ENCODE measurements at regions not wholly inside any gene's neighbourhood (a gene's known extent, or its start where the extent isn't known, plus 50 kb on each side); places are given as distances from the start of the nearest gene placed in this dataset.
"Not testable (repeated sequence)": the region's sequence is repeated elsewhere in the genome, so short reads cannot be mapped to it uniquely, and the experiment has no call there.

DNA sequence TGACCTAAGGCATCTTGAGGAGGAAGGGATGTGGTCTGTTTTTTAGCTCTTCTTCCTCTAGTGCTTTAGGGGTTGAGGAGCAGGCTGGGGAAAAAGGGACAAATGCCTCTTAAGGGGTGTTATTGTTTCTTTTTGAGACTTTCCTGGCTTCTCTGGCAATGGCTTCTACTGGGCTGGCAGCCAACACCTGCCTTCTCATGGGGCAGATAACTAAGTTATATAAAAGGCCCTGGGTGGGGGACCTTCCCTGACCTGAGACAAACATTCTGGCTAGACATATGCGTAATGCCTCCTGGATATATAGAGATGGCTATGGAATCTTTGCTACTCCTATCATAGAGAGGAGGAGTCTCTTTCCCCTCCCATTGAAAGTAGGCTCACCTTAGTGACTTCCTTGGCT is 179.2 kb upstream of the PROK2 start:
- in situ Hi-C loops (cut with MboI; ENCODE audit: low sequenced_read_pairs), result no loop called here

DNA sequence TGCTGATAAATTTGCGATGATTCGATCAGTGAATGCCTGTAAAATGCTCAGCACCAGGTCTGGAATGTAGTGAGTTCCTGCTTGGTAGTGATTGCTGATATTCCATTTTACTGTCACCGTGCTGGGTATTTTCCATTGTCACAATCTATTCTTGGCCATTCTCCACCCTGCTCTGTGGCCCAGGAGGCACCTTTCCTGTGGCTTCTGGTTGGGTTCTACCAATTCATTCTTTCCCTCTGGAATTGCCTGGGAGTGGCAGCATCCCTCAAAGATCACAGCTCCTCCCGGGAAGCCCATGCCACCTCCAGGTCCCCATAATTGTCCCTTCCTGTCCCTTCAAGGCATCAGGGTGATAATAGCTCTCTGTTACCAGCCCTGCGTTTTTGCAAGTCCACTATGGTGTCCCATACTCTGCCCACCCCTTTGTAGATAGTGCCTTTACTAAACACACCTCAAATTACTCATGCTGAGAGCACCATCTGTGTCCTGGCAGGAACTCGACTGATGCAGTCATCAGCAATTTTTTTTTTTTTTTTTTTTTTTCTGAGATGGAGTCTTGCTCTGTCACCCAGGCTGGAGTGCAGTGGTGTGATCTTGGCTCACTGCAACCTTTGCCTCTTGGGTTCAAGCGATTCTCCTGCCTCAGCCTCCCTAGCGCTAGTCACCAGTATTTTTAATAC is 177.8 kb upstream of the PROK2 start:
- in situ Hi-C loops (cut with MboI; ENCODE audit: low sequenced_read_pairs), result no loop called here

DNA sequence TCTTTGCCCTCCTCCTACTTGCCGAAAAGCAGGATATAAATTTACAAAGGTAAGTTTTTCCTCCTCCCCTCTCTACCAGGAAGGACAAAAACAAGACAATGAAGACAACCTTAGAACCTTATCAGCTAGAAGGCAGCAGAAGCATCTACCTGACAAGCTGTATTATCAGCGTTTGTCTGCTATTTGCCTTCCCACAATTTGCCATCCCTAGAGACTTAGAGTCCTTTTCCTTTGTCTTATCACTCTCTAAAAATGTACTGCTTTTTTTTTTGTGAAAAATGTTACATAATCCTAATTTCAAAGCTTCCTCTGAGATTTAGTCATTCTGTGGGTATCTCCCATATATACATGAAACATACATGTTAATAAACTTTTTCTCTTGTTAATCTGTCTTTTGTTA is 176.9 kb upstream of the PROK2 start:
- in situ Hi-C loops (cut with MboI; ENCODE audit: low sequenced_read_pairs), result no loop called here

DNA sequence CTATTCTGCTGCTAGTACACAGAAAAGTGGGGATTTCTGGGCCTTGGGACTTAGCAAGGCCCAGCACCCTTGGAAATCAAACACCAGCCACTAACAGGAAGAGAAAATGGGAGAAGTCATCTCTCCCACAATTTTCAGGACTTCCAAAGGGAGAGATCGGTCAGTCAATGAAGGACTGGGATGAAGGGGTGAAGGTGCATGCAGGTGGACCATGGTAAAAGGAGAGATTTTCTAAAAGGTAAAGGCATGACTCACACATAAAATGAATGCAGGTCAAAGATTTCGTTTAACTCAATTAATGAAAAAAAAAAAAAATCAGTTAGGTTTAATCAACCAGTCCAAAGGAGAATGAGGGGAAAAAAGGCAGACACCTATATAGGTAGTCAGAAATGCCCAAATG is 176.4 kb upstream of the PROK2 start:
- in situ Hi-C loops (cut with MboI; ENCODE audit: low sequenced_read_pairs), result no loop called here

DNA sequence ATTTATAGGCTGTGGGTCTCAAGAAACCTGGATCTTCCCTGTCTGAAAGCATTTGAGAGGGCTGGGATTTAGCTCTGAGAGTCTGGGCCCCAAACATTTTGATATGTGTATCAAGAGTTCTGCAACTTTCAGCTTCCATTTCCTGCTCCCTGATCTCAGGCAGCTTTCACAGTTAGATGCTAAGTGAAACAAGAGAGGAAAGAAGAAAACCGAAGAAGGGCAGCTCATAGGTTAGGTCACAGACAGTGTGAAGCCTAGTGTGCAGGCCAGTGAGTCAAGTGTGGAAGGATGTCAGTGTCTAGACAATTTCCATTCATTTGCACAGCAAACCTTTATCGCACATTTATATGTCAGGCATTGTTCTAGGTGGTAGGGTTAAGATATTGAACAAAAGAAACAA is 173.6 kb upstream of the PROK2 start:
- in situ Hi-C loops (cut with MboI; ENCODE audit: low sequenced_read_pairs), result no loop called here

DNA sequence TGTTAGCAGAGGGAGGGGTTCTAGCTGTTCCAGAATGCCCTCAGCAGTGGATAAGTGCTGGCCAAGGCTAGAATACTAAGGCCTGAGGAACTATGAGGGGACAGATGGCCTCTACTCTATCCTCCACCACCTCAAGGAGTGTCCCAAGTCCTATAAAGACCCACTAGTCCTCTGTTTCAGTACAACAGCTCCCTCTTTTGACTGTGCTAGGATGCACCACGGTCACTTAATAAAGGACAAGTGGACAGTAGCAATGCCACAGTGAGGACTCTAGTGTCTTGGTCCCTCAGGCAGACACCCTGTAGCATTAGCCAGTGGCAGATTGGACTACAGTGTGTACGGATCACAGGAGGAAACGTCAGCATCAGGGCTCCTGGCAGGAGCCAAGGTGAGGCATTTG is 171.8 kb upstream of the PROK2 start:
- in situ Hi-C loops (cut with MboI; ENCODE audit: low sequenced_read_pairs), result no loop called here

DNA sequence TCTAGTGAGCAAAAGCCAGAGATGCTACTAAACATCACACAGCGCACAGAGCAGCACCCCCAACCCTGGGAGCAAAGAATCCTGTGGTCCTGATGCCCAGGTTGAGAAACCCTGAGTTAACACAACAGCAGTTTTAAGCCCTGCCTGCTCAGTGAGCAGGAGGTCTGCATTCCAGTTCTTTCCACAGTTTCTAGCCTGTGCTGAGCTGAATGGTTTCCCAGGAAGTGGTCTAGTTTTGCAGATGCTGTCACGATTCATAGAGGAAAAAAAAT is 171.1 kb upstream of the PROK2 start:
- in situ Hi-C loops (cut with MboI; ENCODE audit: low sequenced_read_pairs), result no loop called here

DNA sequence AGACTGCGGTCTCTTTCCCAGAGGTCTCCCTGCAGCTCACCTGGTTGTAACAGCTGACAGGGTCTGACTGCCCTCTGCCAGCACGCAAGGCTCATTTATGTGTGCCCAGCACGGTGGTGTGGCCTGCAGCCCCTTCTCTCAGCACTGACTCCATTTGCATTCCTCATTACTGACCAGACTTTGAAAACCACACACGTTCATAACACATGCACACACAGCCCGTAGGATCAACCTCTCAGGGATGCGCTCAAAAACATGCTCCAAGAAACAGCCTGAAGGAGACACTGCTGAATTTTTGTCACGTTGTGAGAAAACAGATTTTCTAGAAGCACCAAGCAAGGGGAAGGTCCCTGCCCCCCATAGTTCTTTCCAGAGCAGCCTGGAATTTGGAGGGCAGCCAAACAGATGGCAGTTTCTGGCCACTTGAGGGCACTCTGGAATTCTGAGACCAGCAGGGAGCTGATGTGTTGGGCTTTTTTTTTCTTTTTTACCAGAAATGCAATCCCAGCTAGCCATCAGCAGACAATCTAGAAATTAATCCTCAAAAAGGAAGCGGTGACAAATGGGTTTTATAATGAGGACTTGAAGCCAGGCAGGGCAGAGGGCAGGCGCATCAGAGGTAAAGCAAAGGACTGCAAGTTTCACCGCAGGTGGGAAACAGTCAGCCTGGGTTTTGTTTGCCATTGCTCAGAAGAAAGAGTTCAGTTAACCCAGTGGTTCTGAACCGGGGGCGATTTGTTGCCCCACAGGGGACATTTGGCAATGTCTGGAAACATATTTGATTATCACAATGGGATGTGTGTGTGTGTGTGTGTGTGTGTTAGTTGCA is 170.5 kb upstream of the PROK2 start:
- in situ Hi-C loops (cut with MboI; ENCODE audit: low sequenced_read_pairs), result no loop called here

DNA sequence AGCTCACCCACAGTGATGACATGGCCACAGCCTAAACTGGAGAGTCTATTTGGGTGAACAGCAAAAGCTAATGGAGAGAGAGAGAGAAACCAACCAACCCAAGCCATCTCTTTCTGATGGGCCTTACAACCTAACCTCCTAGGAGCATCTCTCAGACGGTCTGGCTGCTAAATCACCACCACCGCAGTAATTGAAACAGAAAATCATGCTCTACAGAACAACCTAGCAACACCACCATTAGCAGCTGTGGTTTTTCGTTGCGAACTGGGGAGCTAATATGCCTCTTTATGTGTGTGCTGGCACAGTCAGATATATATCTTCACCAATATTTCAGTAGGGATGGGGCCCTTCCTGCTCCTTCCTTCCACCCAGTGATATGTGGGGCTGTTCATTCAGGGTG is 166.9 kb upstream of the PROK2 start:
- in situ Hi-C loops (cut with MboI; ENCODE audit: low sequenced_read_pairs), result no loop called here

DNA sequence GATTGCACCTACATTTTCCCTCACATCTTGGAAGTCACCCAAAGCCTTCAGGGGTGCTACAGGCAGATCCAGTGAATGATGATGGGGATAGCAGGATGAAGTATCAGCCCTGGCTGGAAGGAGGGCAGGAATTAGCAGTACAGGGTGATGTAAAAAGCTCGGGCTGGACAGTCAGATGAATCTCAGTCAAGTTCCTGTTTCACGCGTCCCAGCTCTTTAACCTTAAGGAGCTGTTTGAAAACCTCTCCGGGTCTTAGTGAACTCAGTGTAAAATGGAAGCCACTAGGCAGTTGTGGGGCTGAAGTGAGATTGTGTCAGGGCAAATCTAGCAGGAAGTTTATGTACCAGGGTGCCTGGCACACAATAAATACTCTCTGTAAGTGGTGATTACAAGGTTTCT is 166.4 kb upstream of the PROK2 start:
- in situ Hi-C loops (cut with MboI; ENCODE audit: low sequenced_read_pairs), result no loop called here

DNA sequence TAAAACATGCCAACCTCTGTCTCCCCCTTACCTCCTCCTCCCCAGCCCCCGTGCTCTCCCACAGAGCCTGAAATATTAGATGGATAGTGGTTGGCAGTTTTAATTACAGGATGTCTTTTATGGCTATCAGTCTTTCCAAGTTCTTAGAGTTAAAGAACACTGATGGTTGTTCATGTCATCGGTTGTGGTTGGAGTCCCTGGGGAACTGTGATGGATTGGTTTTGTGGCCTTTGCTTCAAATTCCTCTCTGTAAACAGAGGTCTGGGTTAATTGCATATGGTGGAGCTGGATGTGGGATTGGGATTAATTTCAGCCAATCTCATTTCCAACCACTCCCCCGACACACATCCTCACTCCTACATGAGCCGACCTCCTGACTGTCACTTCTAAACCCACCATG is 164.5 kb upstream of the PROK2 start:
- in situ Hi-C loops (cut with MboI; ENCODE audit: low sequenced_read_pairs), result no loop called here

DNA sequence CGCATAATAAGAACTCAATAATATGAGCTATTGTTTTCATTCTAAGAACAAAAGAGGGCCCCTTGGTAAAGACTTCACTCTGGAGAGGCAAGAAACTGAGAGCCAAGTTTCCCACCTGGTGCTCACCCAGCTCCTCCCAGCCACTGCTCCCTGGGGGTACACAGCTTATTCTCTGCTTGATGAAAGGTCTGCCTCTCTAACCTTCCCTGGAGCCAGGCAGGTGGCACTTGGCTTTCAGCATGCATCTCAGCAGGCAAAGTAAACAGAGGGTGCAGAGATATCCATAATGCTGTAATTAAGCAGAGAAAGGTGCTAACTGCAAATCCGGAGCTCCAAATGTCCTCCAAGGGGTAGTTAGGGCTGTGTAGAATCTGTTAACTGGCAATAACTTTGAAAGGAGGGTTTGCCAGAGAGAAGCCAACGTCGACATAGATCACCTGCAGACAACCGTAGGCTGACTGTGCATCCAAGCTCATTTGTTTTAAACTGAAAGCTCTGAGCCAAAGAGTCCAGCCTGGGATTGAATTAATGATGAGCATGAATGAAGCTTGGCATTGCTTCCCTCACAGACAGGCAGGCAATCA is 159.6 kb upstream of the PROK2 start:
- in situ Hi-C loops (cut with MboI; ENCODE audit: low sequenced_read_pairs), result no loop called here

DNA sequence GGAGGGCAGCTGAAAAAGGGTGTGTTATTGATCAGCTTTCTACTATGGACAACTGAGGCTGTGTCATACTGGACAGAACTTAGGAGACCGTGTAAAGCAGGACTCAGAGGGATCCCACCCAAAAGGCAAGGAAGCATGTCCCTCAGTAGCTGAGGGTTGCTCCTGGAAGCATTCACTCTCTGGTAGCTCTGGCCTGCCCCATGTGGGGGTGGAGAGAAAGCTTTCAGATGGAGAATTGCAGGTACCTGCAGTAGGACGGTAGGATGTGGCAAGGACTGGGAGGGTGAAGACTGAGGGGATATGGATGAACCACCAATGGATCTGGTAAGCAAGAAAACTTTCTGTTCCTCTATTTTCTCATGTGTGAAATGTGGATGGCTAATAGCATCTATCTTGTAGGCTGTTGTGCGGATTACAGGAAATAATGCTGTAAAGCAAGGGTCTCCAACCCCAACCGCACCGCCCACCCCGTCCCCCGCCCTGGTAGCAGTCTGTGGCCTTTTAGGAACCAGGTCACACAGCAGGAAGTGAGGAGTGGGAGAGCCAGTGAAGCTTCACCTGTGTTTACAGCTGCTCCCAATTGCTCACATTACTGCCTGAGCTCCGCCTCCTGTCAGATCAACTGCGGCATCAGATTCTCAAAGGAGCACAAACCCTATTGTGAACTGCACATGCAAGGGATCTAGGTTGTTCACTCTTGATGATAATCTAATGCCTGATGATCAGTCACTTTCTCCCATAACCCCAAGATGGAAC is 157.7 kb upstream of the PROK2 start:
- in situ Hi-C loops (cut with MboI; ENCODE audit: low sequenced_read_pairs), result no loop called here

DNA sequence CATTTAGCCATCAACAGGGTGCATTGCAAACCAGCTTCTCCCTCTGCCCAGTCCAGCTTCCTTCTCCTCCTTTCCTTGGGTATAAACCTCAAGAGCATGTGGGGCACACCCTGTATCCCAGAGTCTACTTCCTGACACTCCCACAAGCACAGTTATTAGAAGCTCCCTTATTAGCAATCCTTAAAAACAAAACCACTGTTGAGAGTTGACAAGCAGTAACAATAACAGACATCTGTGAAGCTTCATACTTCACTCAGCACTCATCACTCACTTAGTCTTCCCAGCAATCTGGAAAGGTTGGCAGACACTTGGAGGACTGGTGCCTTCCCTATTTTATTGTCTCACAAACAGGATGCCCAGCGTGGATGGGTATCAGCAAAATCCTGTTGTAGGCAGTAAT is 155.5 kb upstream of the PROK2 start:
- in situ Hi-C loops (cut with MboI; ENCODE audit: low sequenced_read_pairs), result no loop called here

DNA sequence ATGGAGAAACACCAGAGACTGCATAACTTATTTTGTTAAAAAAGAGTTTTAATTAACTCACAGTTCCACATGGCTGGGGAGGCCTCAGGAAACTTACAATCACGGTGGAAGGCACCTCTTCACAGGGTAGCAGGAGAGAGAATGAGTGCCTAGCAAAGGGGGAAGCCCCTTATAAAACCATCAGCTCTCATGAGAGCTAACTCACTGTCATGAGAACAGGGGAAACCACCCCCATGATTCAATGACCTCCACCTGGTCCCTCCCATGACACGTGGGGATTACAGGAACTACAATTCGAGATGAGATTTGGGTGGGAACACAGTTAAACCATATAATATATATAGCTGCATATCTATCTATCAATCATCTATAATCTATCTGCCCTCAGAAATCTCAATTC is 153.1 kb upstream of the PROK2 start:
- in situ Hi-C loops (cut with MboI; ENCODE audit: low sequenced_read_pairs), result not testable (repeated sequence)

DNA sequence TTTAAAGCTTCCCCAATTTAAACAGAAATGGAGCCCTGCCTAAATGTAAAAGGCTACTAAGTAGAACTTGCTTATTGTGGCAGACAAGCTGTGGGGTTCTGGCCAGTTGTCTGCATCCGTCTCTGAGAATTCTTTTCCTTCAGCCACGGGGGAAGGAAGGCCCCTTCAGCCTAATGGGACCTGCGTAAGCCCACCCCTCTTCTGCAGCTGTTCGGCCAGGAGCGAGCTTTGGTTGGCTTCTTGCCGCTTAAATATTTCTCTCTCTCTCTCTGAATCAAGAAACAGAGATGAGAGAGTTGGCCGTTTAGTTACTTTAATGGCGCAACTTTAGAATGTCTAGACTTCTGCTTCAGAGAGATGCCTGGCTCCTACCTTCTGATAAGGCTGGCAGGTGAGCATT is 151.7 kb upstream of the PROK2 start:
- in situ Hi-C loops (cut with MboI; ENCODE audit: low sequenced_read_pairs), result no loop called here

DNA sequence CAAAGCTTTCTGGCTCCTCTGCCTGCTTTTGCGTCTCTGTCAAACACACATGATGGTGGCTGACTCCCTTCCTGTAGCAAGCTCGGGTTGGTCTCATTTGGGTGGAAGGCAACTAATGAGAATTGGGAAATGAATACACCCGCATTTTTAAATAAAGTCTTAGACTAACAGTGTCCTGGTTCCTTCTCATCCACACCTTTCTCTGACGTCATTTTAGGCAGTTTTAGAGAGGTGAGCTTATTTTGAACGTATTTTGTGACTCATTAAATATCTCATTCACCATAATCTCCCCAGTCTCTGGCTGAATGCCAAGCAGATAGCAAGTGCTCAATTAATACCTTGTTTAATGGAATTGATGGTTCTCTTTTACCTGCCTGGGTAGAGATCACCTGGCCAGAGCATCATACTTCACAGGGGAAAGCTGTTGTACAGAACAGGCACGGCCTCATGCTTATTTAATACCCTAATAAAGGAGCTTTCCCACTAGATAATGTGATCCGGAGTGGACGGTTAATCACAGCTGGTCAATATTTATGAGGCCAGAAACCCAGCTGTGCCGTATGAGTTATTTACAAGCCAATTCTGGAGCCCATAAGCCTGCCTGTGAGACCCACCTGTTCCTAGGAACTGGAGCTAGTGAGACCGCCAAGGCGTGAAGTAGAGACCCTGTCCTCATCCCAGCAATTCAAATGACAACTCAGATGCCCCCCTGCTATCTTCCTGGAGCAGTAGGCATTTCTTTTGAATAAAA is 149.7 kb upstream of the PROK2 start:
- in situ Hi-C loops (cut with MboI; ENCODE audit: low sequenced_read_pairs), result no loop called here

DNA sequence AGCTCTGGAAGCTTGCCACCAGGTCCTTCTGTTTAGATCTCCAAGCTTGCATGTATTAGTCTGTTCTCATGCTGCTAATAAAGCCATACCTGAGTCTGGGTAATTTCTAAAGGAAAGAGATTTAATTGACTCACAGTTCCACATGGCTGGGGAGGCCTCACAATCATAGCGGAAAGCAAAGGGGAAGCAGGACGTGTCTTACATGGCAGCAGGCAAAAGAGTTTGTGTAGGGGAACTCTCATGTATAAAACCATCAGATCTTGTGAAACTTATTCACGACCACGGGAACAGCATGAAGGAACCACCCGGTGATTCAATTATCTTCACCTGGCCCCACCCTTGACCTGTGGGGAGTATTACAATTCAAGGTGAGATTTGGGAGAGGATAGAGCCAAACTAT is 147.0 kb upstream of the PROK2 start:
- in situ Hi-C loops (cut with MboI; ENCODE audit: low sequenced_read_pairs), result no loop called here

DNA sequence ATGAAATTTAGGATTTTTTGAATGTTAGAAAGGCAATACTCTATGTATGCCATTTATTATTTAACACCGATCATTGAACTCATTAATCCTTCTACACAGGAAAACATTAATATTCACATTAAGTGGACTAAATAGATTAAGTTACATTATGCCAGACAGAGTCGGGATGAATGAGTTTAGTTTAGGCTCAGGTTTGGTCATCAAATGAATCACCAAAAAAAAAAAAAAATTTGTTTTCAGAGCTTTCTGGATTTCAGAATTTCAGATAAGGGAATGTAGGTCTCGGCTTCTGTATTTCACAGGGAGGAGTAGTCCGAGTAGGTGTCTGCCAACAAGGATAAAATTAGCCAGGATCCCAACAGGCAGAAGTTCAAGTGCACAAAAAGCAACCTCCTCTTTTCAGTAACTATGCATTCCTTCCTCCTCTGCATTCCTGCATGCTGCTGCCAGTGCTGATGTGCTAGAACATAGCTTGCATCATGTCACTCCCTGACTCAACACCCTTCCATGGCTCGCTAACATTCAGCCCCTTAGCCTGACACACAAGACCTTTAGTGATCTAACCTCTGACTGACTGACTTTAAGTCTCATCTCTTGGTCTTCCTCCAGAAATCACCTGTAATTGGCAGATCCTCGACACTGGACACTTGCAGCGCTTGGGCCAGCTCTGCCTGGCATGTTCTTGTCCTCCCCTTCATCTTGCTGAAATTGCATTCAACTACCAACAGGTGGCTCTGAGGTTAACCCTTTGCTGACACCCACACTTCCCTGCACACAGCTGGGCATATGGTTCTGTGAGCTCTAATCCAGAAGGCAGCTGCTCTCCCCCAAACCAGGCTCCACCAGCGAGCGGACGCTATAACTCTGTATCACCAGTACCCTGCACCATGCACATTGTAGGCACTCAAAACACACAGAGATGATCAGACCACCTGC is 145.4 kb upstream of the PROK2 start:
- in situ Hi-C loops (cut with MboI; ENCODE audit: low sequenced_read_pairs), result no loop called here

DNA sequence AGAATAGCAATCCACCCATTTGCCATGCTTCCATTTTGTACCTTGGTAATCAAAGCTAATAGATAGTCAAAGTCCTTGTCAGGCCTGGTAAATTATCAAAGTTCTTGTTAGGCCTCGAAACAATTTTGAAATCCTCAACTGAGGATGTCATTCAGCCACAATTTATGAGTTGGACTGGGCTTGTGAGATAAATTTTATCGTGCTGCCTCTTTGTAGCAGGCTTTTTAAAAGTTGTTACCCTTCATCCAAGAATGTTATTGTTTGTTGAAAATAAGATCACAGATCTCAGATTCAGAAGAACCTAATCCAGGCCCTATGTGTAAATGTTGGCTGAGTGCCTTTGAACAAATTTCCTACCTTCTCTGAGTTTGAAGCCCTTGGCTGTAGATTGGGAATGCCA is 143.3 kb upstream of the PROK2 start:
- in situ Hi-C loops (cut with MboI; ENCODE audit: low sequenced_read_pairs), result no loop called here

Data from HL-60/S4 treated with retinoic acid at 250 ng/mL for 4 days and 3 days (cell line).